GM12878 (cell line): ENCODE measurements at regions not wholly inside any gene's neighbourhood (a gene's known extent, or its start where the extent isn't known, plus 50 kb on each side); places are given as distances from the start of the nearest gene placed in this dataset.

Experiments
- ATAC-seq: fragments of 200-7000 bp; cut with Tn5 transposase; 3 replicates; pipeline ENCODE4 v1.9.1; 2020; ENCODE audit warnings: mild to moderate bottlenecking, moderate library complexity
- BruUV-seq: library from RNA; stranded (reverse); fragments of 400-500 nt; replicated peaks from 2 replicates; lab custom pipeline; 2021; lab: Mats Ljungman, UMichigan
- CTCF ChIA-PET: fragments of 300-600 bp; sonication (Branson Sonifier 250); formaldehyde crosslinking; extraction: SDS; loops from one replicate; lab custom pipeline; 2021; ENCODE audit warnings: inconsistent platforms; lab: Yijun Ruan, JAX
- POLR2A ChIA-PET: fragments of 350-600 bp; formaldehyde crosslinking; extraction: SDS; loops from one replicate; lab custom pipeline; 2021; ENCODE audit warnings: inconsistent platforms; lab: Charles Lee
- RAD21 ChIA-PET: fragments of 300-600 bp; sonication (Branson Sonifier 250); formaldehyde crosslinking; loops from one replicate; lab custom pipeline; 2023; ENCODE audit warnings: antibody characterized with exemption; ENCODE audit not compliant: unreplicated experiment; lab: Charles Lee
- SMC1A ChIA-PET: fragments of 300-600 bp; sonication (Branson Sonifier 250); formaldehyde crosslinking; loops from one replicate; lab custom pipeline; 2023; ENCODE audit not compliant: unreplicated experiment, uncharacterized antibody; lab: Charles Lee
- DNase-seq: peaks from one replicate; pipeline ENCODE4 v3.0.0-alpha.2; 2011; ENCODE audit warnings: low read depth, low spot score
- FAIRE-seq: peaks from 3 replicates; lab custom pipeline; 2011; peaks lifted over from hg19 to GRCh38; lab: Jason Lieb, UNC
- H2AFZ ChIP-seq: 2 replicates; pipeline ENCODE4 v1.6.0; 2011; ENCODE audit warnings: low read depth, low read length, control low read depth; ENCODE audit not compliant: control insufficient read depth
- H3K27ac ChIP-seq: 2 replicates; pipeline ENCODE4 v1.5.1; 2011; ENCODE audit warnings: control low read depth; ENCODE audit not compliant: control insufficient read depth, insufficient read depth
- H3K27me3 ChIP-seq, 2 experiments: replicated peaks in 1 of 2; 2 replicates each; pipeline versions ENCODE4 v1.6.0 to v1.6.1; 2011; ENCODE audit warnings: low read length in 1 of 2; ENCODE audit not compliant: control insufficient read depth in 2 of 2, insufficient read depth in 2 of 2
- H3K36me3 ChIP-seq, 2 experiments: 2 replicates each; pipeline ENCODE4 v1.5.1; 2011; ENCODE audit warnings: low read length in 1 of 2; ENCODE audit not compliant: control insufficient read depth in 2 of 2, insufficient read depth in 2 of 2
- H3K4me1 ChIP-seq: 2 replicates; pipeline ENCODE4 v1.6.1; 2011; ENCODE audit warnings: mild to moderate bottlenecking, low read length, moderate library complexity, mixed read lengths; ENCODE audit not compliant: control insufficient read depth, insufficient read depth
- H3K4me2 ChIP-seq: 2 replicates; pipeline ENCODE4 v1.6.0; 2011; ENCODE audit warnings: control low read depth; ENCODE audit not compliant: control insufficient read depth, insufficient read depth
- H3K4me3 ChIP-seq: fragments of 200-600 bp; sonication (generic); 2 replicates; pipeline ENCODE4 v1.5.1; 2016
- H3K79me2 ChIP-seq: 2 replicates; pipeline ENCODE4 v1.6.0; 2011; ENCODE audit warnings: low read length; ENCODE audit not compliant: control insufficient read depth, insufficient read depth
- H3K9ac ChIP-seq: 2 replicates; pipeline ENCODE4 v1.8.0; 2011; ENCODE audit warnings: low read length, control low read depth, mixed read lengths; ENCODE audit not compliant: control insufficient read depth, insufficient read depth
- H3K9me3 ChIP-seq: replicated peaks from 3 replicates; pipeline ENCODE4 v1.5.1; 2011; ENCODE audit warnings: mild to moderate bottlenecking, low read length; ENCODE audit not compliant: control insufficient read depth, insufficient read depth
- H4K20me1 ChIP-seq: 2 replicates; pipeline ENCODE4 v1.6.0; 2011; ENCODE audit not compliant: control insufficient read depth, insufficient read depth
- E2F4 ChIP-seq: IDR thresholded peaks from 2 replicates; pipeline ENCODE4 v1.6.1; 2012; ENCODE audit warnings: low read depth, low read length, improper control_type of control experiment
- RAD51 ChIP-seq: fragments of 450-650 bp; IDR thresholded peaks from 2 replicates; pipeline ENCODE4 v1.6.1; 2016; ENCODE audit warnings: moderate library complexity, mild to moderate bottlenecking, inconsistent platforms
- ZNF24 ChIP-seq: fragments of 450-650 bp; IDR thresholded peaks from 2 replicates; pipeline ENCODE4 v1.6.1; 2017; ENCODE audit warnings: antibody characterized with exemption, mild to moderate bottlenecking
- ZSCAN29 ChIP-seq: fragments of 450-650 bp; IDR thresholded peaks from 2 replicates; pipeline ENCODE4 v1.6.1; 2017; ENCODE audit warnings: mild to moderate bottlenecking, moderate library complexity
- WGBS: methylation state at CpG from one replicate; pipeline ENCODE4 v1.1.6; 2016; ENCODE audit warnings: low lambda C conversion rate; ENCODE audit not compliant: insufficient replicate concordance, insufficient coverage; ENCODE audit errors: missing lambda C conversion rate; 5-methylcytosine and 5-hydroxymethylcytosine counted together
- in situ Hi-C: fragments of 300-500 bp; cut with MboI; formaldehyde crosslinking; loops from 9 replicates; pipeline ENCODE4 v1.14.3; 2018; ENCODE audit warnings: mixed read lengths
- intact Hi-C: fragments of 100-400 bp; cut with micrococcal nuclease; formaldehyde crosslinking; loops from one replicate; pipeline ENCODE4 v1.14.2; 2022; ENCODE audit not compliant: unreplicated experiment

DNA sequence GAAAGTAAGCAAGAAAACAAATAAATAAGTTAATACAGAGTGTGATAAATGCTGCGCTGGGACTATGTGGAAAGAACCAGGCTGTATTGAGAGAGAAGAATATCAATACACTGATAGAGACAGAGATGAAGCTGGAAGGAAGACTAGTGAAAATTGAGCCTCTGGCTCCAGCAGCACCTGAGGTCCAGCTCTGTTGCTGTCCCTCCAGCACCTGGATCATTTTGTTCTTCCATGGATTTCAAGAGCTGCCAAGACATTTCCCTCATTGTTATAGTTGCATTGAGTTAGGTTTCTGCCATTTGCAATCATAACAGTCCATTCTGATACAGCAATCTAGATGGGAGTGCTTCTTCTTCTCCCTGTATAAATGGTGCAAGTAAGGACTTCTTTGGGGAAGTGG is 242.7 kb upstream of the FGGY start (continued):
- TF ChIP-seq E2F4 (no peak), RAD51 (no peak)

- BruUV-seq = no TSS peak
These were observed 240.8 kb upstream of the FGGY start for GRCh38 chr1:59055908-59056719.

More at GRCh38 chr1:59055908-59056719, 240.8 kb upstream of the FGGY start:
- ChIA-PET CTCF (interaction anchor here (1.3 kb wide), 1 partner anchor 34 kb away, joined by 4 read pairs; no protein-coding TSS in a partner anchor), POLR2A (interaction anchor here (1.3 kb wide), 1 partner anchor 13 kb away, joined by 3 read pairs; no protein-coding TSS in a partner anchor), SMC1A (interaction anchor here (0.8 to 1.2 kb wide), 2 partner anchors 9 to 98 kb away, joined by 3 read pairs; no protein-coding TSS in a partner anchor), RAD21 (no interaction called here)
- no peak overlapping the region for H3K27ac ChIP-seq
- no peaks in the 10 kb centered on the region for H3K27me3 ChIP-seq
- ATAC-seq (no peak), FAIRE-seq (no peak), DNase-seq (no peak)
- H2AFZ ChIP-seq = no peak overlapping the region
- H3K36me3 ChIP-seq = no peaks in the 10 kb centered on the region
- no peak overlapping the region for H3K9ac ChIP-seq
- H3K4me2 ChIP-seq = no peak overlapping the region
- H3K9me3 ChIP-seq = no peaks in the 10 kb centered on the region
- no peaks in the 10 kb centered on the region for H4K20me1 ChIP-seq
- WGBS = 94% methylated on average over 7 of the region's 7 CpGs
- H3K4me1 ChIP-seq = no peaks in the 10 kb centered on the region
- H3K4me3 ChIP-seq = no peak overlapping the region
- intact Hi-C loops (no loop called here), in situ Hi-C loops (no loop called here)
- TF ChIP-seq ZSCAN29 = no peak
- 0 out of 2 replicates have a peak, but pooled peaks have one; percentile 57 for TF ChIP-seq ZNF24
- H3K79me2 ChIP-seq = no peaks in the 10 kb centered on the region
